ENCODE measurements at regions not wholly inside any gene's neighbourhood (a gene's known extent, or its start where the extent isn't known, plus 50 kb on each side); places are given as distances from the start of the nearest gene placed in this dataset.
"Not testable (repeated sequence)": the region's sequence is repeated elsewhere in the genome, so short reads cannot be mapped to it uniquely, and the experiment has no call there.

GRCh38 chr15:53034767-53035245, 244.7 kb upstream of the ONECUT1 start:
- DNase-seq (ENCODE audit: low read depth, low spot score): no peak

- DNase-seq (ENCODE audit: low read depth, low spot score): no peak
Observed at GRCh38 chr15:53033709-53034108, 243.6 kb upstream of the ONECUT1 start.

GRCh38 chr15:53031469-53031868, 241.3 kb upstream of the ONECUT1 start:
- no peak for DNase-seq (ENCODE audit: low read depth, low spot score)

GRCh38 chr15:53022788-53023187, 232.7 kb upstream of the ONECUT1 start:
- no peak for DNase-seq (ENCODE audit: low read depth, low spot score)

- DNase-seq (ENCODE audit: low read depth, low spot score): no peak
Observed at GRCh38 chr15:53013329-53013728, 223.2 kb upstream of the ONECUT1 start.

GRCh38 chr15:53011779-53012178, 221.6 kb upstream of the ONECUT1 start:
- DNase-seq (ENCODE audit: low read depth, low spot score): not testable (repeated sequence)

GRCh38 chr15:53009093-53009492, 219.0 kb upstream of the ONECUT1 start:
- DNase-seq (ENCODE audit: low read depth, low spot score): no peak

GRCh38 chr15:53000409-53000808, 210.3 kb upstream of the ONECUT1 start:
- DNase-seq (ENCODE audit: low read depth, low spot score): no peak

GRCh38 chr15:52997123-52997522, 207.0 kb upstream of the ONECUT1 start:
- DNase-seq (ENCODE audit: low read depth, low spot score): no peak

- no peak for DNase-seq (ENCODE audit: low read depth, low spot score)
Observed at GRCh38 chr15:52994290-52994689, 204.2 kb upstream of the ONECUT1 start.

- DNase-seq (ENCODE audit: low read depth, low spot score): no peak
Observed at GRCh38 chr15:52984507-52984906, 194.4 kb upstream of the ONECUT1 start.

GRCh38 chr15:52980446-52980845, 190.3 kb upstream of the ONECUT1 start:
- DNase-seq (ENCODE audit: low read depth, low spot score): no peak

- no peak for DNase-seq (ENCODE audit: low read depth, low spot score)
Observed at GRCh38 chr15:52976516-52977075, 186.5 kb upstream of the ONECUT1 start.

GRCh38 chr15:52975941-52976449, 185.9 kb upstream of the ONECUT1 start:
- DNase-seq (ENCODE audit: low read depth, low spot score): no peak

- no peak for DNase-seq (ENCODE audit: low read depth, low spot score)
Observed at GRCh38 chr15:52963865-52964264, 173.7 kb upstream of the ONECUT1 start.

- no peak for DNase-seq (ENCODE audit: low read depth, low spot score)
Observed at GRCh38 chr15:52960283-52960682, 170.1 kb upstream of the ONECUT1 start.

- DNase-seq (ENCODE audit: low read depth, low spot score): no peak
Observed at GRCh38 chr15:52943746-52944145, 153.6 kb upstream of the ONECUT1 start.

- DNase-seq (ENCODE audit: low read depth, low spot score): no peak
Observed at GRCh38 chr15:52936489-52936888, 146.4 kb upstream of the ONECUT1 start.

GRCh38 chr15:52925130-52925529, 135.0 kb upstream of the ONECUT1 start:
- DNase-seq (ENCODE audit: low read depth, low spot score): no peak

- no peak for DNase-seq (ENCODE audit: low read depth, low spot score)
Observed at GRCh38 chr15:52924630-52925029, 134.5 kb upstream of the ONECUT1 start.

GRCh38 chr15:52923626-52924025, 133.5 kb upstream of the ONECUT1 start:
- DNase-seq (ENCODE audit: low read depth, low spot score): no peak

GRCh38 chr15:52922871-52923270, 132.7 kb upstream of the ONECUT1 start:
- no peak for DNase-seq (ENCODE audit: low read depth, low spot score)

GRCh38 chr15:52912172-52912571, 122.0 kb upstream of the ONECUT1 start:
- no peak for DNase-seq (ENCODE audit: low read depth, low spot score)

- no peak for DNase-seq (ENCODE audit: low read depth, low spot score)
Observed at GRCh38 chr15:52893338-52893737, 103.2 kb upstream of the ONECUT1 start.
